ENCODE measurements at regions not wholly inside any gene's neighbourhood (a gene's known extent, or its start where the extent isn't known, plus 50 kb on each side); places are given as distances from the start of the nearest gene placed in this dataset.
A peak's percentile ranks its signal among the peaks of the same experiment; 100 is the strongest.

DNA sequence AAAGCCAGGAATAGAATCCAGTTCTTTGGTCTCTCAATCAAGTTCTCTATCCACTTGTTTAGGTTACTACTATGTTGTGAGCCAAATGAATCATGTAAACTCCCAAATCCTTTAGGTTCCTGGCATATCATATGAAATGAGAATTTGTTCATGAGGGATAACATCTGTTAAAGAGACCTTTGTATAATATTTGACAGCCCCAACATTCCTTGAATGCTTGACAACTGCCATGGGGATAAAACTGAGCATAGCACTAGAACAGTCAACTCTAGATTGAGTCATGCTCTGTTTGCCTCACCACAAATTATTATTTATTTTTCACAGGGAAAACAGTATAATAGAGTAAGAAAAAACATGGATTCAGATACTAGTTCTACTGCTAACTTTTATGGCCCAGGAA, 93.3 kb downstream of the NAA11 start:
- Histone ChIP-seq H3K9me3 (ENCODE audit: low read depth) (no peaks in the 10 kb centered on the region), H2AFZ (replicated peaks) (peak overlapping the region; percentile 30), H3K4me2 (no peak overlapping the region), H3K36me3 (no peaks in the 10 kb centered on the region), H3K4me3 (no peak overlapping the region), H3K79me2 (ENCODE audit: low read depth) (no peaks in the 10 kb centered on the region), H3K27ac (no peak overlapping the region), H4K20me1 (ENCODE audit: low read depth) (no peaks in the 10 kb centered on the region), H3F3A (ENCODE audit: low read depth) (no peaks in the 10 kb centered on the region), H3K27me3 (no peaks in the 10 kb centered on the region), H3K9ac (no peak overlapping the region), H3K4me1 (peaks cover under 1% of the 10 kb centered on the region)
- H3K36me3 Mint-ChIP-seq: no peaks in the 10 kb centered on the region
- TF ChIP-seq EZH2 (IDR thresholded peaks at IDR 0.05) (no peak), EZH2phosphoT487 (IDR thresholded peaks at IDR 0.05) (no peak)
- TF ChIP-seq, protein P1, sequence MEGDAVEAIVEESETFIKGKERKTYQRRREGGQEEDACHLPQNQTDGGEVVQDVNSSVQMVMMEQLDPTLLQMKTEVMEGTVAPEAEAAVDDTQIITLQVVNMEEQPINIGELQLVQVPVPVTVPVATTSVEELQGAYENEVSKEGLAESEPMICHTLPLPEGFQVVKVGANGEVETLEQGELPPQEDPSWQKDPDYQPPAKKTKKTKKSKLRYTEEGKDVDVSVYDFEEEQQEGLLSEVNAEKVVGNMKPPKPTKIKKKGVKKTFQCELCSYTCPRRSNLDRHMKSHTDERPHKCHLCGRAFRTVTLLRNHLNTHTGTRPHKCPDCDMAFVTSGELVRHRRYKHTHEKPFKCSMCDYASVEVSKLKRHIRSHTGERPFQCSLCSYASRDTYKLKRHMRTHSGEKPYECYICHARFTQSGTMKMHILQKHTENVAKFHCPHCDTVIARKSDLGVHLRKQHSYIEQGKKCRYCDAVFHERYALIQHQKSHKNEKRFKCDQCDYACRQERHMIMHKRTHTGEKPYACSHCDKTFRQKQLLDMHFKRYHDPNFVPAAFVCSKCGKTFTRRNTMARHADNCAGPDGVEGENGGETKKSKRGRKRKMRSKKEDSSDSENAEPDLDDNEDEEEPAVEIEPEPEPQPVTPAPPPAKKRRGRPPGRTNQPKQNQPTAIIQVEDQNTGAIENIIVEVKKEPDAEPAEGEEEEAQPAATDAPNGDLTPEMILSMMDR (IDR thresholded peaks at IDR 0.05): no peak
- no peaks in the 10 kb centered on the region for H3K27me3 Mint-ChIP-seq (ENCODE audit: insufficient read depth, low read depth)
- DNase-seq (ENCODE audit: low spot score): no peak
- H3K9me3 Mint-ChIP-seq: no peaks in the 10 kb centered on the region
- no peak overlapping the region for H3K4me3 Mint-ChIP-seq
- peaks cover 15% of the 10 kb centered on the region for H3K4me1 Mint-ChIP-seq
- H3K27ac Mint-ChIP-seq: no peak overlapping the region

DNA sequence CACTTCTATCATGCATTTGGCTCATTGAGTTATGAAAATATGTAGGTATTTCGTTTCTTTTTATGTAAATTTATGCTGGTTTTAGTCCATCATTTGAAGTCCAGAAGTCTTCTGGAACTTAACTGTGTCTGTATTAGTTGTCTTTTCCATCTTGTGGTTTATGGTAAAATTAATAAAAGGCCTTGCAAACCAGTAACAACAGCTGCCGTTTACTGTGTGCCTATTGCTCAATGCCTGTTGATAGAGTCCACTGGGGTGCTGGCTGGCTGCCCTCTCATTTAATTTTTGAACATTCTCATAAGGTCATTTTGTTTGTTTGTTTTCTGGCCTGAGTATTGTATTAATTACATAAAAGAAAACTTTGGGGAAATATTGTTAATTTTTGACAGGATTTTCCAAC, 98.0 kb downstream of the NAA11 start:
- H3K4me3 ChIP-seq: no peak overlapping the region
- H3K4me2 ChIP-seq: no peak overlapping the region
- H2AFZ ChIP-seq (replicated peaks): no peak overlapping the region
- DNase-seq (ENCODE audit: low spot score): no peak
- H3K9me3 ChIP-seq (ENCODE audit: low read depth): no peaks in the 10 kb centered on the region
- no peaks in the 10 kb centered on the region for H3K36me3 Mint-ChIP-seq
- no peaks in the 10 kb centered on the region for H3K4me1 ChIP-seq
- TF ChIP-seq EZH2phosphoT487 (IDR thresholded peaks at IDR 0.05): no peak
- H3K27ac Mint-ChIP-seq: no peak overlapping the region
- no peaks in the 10 kb centered on the region for H4K20me1 ChIP-seq (ENCODE audit: low read depth)
- H3K27me3 Mint-ChIP-seq (ENCODE audit: insufficient read depth, low read depth): peaks cover 2% of the 10 kb centered on the region
- H3F3A ChIP-seq (ENCODE audit: low read depth): no peaks in the 10 kb centered on the region
- no peak overlapping the region for H3K27ac ChIP-seq
- peaks cover 6% of the 10 kb centered on the region for H3K4me1 Mint-ChIP-seq
- H3K79me2 ChIP-seq (ENCODE audit: low read depth): no peaks in the 10 kb centered on the region
- H3K9ac ChIP-seq: no peak overlapping the region
- H3K36me3 ChIP-seq: no peaks in the 10 kb centered on the region
- H3K9me3 Mint-ChIP-seq: no peaks in the 10 kb centered on the region
- H3K4me3 Mint-ChIP-seq: no peak overlapping the region
- no peaks in the 10 kb centered on the region for H3K27me3 ChIP-seq

DNA sequence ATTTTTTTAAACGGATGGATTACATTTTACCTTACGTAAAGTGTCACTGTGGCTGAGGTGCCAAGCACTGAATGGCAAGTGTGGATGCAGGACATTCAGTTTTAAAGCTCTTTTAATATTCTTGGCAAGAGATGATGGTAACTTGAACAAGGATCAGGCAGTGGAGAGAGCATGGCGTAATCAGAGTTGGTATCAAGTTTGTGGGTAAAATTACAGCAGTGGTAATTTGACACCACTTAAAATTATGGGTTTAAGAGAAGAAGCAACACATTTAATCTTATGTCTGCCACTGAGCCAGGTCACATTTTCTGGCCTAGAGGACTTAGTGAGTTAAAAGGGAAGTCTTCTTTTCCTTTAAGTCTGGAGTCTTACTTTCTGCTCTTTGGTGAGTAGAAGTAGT, 100.5 kb downstream of the NAA11 start:
- no peak for DNase-seq (ENCODE audit: low spot score)

DNA sequence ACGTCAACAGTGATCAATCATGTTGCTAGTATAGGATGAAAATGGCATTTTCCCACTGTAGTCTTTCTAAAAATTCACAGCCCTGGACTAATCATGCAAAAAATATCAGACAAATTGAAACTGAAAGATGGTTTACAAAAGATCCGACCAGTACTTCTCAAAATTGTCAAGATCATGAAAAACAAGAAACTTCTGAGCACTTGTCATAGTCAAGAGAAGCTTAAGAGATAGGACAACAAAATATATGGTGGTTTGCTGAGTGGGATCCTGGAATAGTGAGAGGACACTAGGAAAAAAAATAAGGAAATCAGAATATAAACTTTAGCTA, 101.1 kb downstream of the NAA11 start:
- H3K36me3 ChIP-seq: no peaks in the 10 kb centered on the region
- no peaks in the 10 kb centered on the region for H3K79me2 ChIP-seq (ENCODE audit: low read depth)
- no peak overlapping the region for H3K9ac ChIP-seq
- Mint-ChIP-seq H3K4me1 (no peaks in the 10 kb centered on the region), H3K9me3 (no peaks in the 10 kb centered on the region), H3K27ac (no peak overlapping the region), H3K4me3 (no peak overlapping the region), H3K36me3 (no peaks in the 10 kb centered on the region), H3K27me3 (ENCODE audit: insufficient read depth, low read depth) (peaks cover 2% of the 10 kb centered on the region)
- TF ChIP-seq EZH2phosphoT487 (IDR thresholded peaks at IDR 0.05): no peak
- TF ChIP-seq, protein P1 (IDR thresholded peaks at IDR 0.05): no peak
- TF ChIP-seq EZH2 (IDR thresholded peaks at IDR 0.05): no peak
- H2AFZ ChIP-seq (replicated peaks): no peak overlapping the region
- no peaks in the 10 kb centered on the region for H3K9me3 ChIP-seq (ENCODE audit: low read depth)
- DNase-seq (ENCODE audit: low spot score): no peak
- no peak overlapping the region for H3K4me3 ChIP-seq
- H3K27me3 ChIP-seq: no peaks in the 10 kb centered on the region
- H3K27ac ChIP-seq: no peak overlapping the region
- no peaks in the 10 kb centered on the region for H3K4me1 ChIP-seq
- H3F3A ChIP-seq (ENCODE audit: low read depth): no peaks in the 10 kb centered on the region
- H4K20me1 ChIP-seq (ENCODE audit: low read depth): no peaks in the 10 kb centered on the region
- no peak overlapping the region for H3K4me2 ChIP-seq

More for the DNA sequence above, 100.5 kb downstream of the NAA11 start:
- Histone ChIP-seq H3K4me1 (no peaks in the 10 kb centered on the region), H3K27me3 (no peaks in the 10 kb centered on the region), H3K36me3 (no peaks in the 10 kb centered on the region), H3K27ac (no peak overlapping the region), H3K9ac (no peak overlapping the region), H3K4me2 (no peak overlapping the region), H3K9me3 (ENCODE audit: low read depth) (no peaks in the 10 kb centered on the region), H4K20me1 (ENCODE audit: low read depth) (no peaks in the 10 kb centered on the region), H2AFZ (replicated peaks) (peak overlapping the region; percentile 2), H3K4me3 (no peak overlapping the region), H3K79me2 (ENCODE audit: low read depth) (no peaks in the 10 kb centered on the region), H3F3A (ENCODE audit: low read depth) (no peaks in the 10 kb centered on the region)
- H3K4me1 Mint-ChIP-seq: no peaks in the 10 kb centered on the region
- no peaks in the 10 kb centered on the region for H3K36me3 Mint-ChIP-seq
- TF ChIP-seq, protein P1 (IDR thresholded peaks at IDR 0.05): no peak
- TF ChIP-seq EZH2phosphoT487 (IDR thresholded peaks at IDR 0.05) (no peak), EZH2 (IDR thresholded peaks at IDR 0.05) (no peak)
- H3K4me3 Mint-ChIP-seq: no peak overlapping the region
- H3K27ac Mint-ChIP-seq: no peak overlapping the region
- H3K27me3 Mint-ChIP-seq (ENCODE audit: insufficient read depth, low read depth): peaks cover 2% of the 10 kb centered on the region
- no peaks in the 10 kb centered on the region for H3K9me3 Mint-ChIP-seq

Data from neural progenitor cell (in vitro differentiated cells).